Limb (tissue), 2 donors: ENCODE measurements at regions not wholly inside any gene's neighbourhood (a gene's known extent, or its start where the extent isn't known, plus 50 kb on each side); places are given as distances from the start of the nearest gene placed in this dataset.
"Not testable (repeated sequence)": the region's sequence is repeated elsewhere in the genome, so short reads cannot be mapped to it uniquely, and the experiment has no call there.

ENCODE experiments used
- DNase-seq, 2 donors: peaks; one replicate each; pipeline ENCODE4 v3.0.0-alpha.2; 2016; ENCODE audit errors: extremely low spot score in 2 of 2

GRCh38 chr4:159639671-159640323 lies 536.9 kb downstream of the RAPGEF2 start:
- no peak for DNase-seq

DNA sequence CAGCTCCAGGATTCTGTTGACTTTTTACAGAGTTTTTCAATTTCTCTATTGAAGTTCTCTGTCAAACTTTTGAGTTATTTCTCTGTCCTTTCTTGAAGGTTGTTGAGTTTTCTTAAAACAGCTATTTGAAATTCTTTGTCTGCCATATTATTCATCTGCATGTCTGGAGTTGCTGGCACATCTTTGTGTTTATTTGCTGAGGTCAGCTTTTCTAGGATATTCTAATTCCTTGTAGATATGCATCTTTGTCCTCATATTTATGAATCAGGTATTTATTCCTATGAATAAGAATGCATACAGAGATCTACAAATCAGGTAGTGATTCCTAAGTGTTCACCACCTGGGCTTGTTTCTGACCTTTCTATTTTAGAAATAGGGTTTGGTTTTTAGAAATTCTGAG lies 546.4 kb downstream of the RAPGEF2 start:
- no peak for DNase-seq

- DNase-seq: no peak
Measured at GRCh38 chr4:159652871-159653270, 550.0 kb downstream of the RAPGEF2 start.

GRCh38 chr4:159655547-159655946 lies 552.7 kb downstream of the RAPGEF2 start:
- no peak for DNase-seq

- no peak for DNase-seq
Measured at GRCh38 chr4:159669094-159669493, 566.2 kb downstream of the RAPGEF2 start.

- DNase-seq: no peak
Measured at GRCh38 chr4:159673221-159673620, 570.3 kb downstream of the RAPGEF2 start.

DNA sequence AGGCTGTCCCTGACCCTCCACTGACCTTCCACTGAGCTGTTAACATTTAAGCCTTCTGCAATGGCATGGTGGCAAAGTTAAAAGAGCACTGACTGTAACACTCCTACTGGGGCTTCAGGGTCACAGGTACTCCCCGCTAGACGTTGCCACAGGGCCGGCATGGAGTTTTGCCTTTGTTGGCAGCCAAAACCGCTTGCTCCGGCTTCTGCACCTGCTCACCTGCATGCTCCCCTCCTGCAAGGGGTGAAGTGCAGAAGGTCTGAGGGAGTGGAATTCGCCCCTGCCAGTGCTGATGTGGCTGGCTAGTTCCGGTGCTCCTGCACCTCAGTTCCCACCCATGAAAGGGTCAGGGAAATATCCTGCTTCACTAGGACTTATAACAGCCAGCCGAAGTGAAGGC lies 571.4 kb downstream of the RAPGEF2 start:
- DNase-seq: no peak

- DNase-seq: no peak
Measured at GRCh38 chr4:159677521-159677920, 574.6 kb downstream of the RAPGEF2 start.

- DNase-seq: no peak
Measured at GRCh38 chr4:159682996-159683395, 580.1 kb downstream of the RAPGEF2 start.

- no peak for DNase-seq
Measured at GRCh38 chr4:159684061-159684460, 581.2 kb downstream of the RAPGEF2 start.

DNA sequence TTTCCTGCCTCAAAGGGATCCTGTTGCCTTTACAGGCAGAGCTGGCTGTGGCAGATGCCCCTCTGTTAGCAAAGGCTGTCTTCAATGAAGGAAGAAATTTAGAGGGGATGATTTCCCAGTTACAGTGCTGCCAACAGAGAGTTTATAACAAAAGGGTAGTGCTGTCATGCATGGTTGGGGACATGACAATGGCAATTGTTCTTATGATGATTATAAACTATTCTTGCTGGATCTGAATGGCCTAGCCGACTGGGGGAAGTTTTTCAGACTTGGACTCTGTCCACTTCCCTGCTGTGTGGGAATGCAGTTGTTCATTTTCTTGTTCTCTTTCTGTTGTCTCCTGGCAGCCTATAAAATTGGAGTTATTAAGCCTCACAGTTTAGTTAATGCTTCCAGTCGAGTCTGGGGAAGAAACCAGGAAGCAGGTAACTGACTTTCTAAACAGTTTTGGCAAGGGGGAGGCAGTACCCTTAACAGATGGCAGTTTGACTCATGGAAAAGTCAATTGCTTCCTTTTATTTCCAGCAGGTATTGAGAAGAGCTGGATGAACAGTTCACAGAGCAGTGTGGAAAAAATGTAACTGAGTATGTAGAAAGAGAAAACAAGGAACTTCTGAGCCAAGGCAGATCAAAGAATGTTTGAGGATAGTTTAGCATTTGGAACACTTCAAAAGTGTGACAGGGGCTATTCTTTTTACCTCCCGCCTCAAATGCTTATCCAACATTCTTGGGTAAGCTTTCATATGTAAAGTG lies 582.6 kb downstream of the RAPGEF2 start:
- DNase-seq: peak; percentile 30 to 38

DNA sequence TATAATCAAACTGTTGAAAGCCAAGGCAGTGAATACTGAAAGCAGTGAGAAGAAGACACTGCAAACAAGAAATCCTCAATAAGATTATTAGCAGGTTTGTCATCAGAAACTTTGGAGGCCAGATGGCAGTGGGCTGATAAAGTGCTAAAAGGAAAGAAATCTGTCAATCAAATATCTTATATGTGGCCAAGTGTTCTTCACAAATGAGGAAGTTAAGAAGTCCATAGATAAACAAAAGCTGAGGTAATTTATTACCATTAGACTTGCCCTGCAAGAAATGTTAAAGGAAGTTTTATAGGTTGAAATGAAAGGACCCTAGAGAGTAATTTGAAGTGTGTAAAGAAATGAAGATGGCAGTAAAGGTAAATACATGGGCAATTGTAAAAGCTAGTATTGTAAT lies 586.6 kb downstream of the RAPGEF2 start:
- DNase-seq: no peak

DNA sequence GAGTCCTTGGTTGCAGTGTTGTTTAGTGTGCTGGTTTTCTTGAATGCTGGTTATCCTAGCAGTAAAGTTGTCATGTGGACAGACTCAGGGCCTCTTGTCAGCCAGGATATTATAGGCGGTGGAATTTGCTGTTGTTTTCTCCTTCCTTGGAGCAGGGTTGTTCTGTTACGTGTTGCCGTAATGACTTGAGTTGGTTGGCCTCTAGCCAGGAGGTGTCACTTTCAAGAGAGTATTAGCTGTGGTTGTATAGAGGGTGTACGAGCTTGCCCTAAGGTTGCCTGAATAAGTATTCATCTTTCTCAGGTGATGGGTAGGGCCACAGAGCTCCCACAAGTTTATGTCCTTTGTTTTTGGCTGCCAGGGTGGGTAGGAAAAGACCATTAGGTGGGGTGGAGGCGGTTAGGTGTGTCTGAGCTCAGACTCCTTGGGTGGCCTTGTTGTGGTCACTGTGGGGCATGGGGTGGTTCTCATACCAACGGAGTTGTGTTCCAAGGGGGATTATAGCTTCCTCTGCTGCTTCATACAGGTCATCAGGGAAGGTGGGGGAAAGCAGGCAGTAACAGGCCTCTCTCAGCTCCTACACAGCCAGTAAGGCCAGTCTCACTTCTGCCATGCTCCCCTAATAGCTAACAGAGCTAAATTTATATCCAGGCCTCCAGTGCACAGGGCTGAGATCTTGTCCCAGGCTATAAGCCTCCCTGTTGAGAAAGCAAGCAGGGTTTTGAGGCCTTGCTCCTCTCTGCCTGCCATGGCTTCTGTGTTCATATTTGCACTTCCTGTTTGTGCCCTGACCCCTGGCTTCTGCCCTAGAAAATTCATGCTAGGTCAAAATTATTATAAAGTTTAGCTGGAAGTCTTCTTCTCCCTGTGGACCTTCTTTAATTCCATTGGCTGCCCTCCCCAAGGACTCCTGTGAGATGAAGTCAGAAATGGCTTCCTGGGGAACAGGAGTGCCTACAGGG lies 594.7 kb downstream of the RAPGEF2 start:
- no peak for DNase-seq

DNA sequence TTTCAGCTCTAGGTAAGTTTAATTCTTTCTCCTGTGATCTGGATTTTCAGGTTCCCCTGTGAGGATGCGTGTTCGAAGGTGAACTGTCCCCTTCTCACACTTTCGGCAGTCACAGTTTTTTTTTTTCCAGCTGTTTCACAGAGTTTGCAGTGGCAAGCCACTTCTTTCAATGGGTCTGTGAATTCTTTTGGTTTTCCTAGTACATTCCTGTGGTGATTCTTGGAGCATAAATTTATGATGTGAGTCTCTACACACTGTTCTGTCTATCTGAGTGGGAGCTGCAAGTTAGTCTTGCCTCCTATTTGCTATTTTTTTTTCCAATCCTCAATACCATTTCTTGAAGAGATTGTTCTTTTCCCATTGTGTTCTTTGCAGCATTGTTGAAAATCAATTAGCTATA lies 595.5 kb downstream of the RAPGEF2 start:
- DNase-seq: no peak

DNA sequence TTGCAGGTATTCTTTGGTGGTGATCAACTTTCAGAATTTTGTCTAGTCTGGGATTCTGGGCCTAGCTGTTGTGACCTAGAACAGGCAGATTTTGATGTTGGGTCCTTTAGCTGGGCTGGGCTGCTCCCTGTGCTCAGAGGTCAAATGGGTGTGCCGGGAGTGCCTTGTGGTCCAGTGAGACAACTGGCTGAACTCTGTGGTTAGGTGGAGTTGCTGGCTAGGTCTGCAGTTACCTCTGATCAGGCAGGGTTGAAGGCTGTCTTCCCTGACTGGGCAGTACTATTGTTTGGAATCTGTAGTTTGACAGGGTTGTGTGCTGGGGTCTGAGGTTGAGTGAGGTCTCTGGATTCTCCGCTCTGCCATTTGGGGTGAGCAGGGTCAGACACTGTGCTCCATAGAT lies 599.3 kb downstream of the RAPGEF2 start:
- no peak for DNase-seq

DNA sequence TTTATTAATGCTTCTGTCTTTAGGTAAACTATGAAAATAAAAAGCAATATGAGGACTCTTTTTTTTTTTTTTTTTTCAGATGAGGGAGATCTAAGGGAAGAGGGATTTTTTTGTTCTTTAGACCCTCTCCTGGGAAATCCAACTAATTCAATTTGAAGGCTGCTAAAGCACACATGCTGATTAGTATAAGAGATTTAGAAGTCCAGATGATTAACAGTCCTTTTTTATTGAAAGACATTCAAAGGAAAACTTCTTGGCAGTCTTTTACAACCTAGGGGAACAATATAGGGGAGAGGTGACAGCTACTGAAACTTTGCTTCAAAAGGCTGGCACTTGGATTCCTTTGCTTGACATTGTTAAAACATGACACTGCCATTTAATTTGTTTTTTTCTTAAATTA lies 602.5 kb downstream of the RAPGEF2 start:
- DNase-seq: no peak

- DNase-seq: no peak
Measured at GRCh38 chr4:159706704-159707103, 603.8 kb downstream of the RAPGEF2 start.

- not testable (repeated sequence) for DNase-seq
Measured at GRCh38 chr4:159715180-159715579, 612.3 kb downstream of the RAPGEF2 start.

DNA sequence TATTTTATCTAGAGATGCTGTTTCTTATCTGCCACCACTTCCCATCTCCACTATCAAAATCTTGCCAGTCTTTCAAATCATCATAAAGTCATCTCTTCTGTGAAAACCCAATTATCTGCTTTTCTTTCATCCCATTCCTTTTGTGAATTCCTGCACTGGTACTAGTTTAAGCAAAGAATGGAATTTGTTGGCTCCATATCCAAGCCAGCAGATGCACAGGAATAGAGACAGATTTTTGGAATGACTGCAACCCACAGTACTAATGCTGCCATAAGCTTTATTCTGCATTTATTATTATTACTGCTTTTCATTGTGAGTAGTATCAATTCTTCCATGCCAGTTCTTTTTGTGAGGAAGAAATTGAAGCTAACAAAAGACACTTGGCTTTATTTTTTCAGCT lies 616.7 kb downstream of the RAPGEF2 start:
- DNase-seq: no peak

- DNase-seq: no peak
Measured at GRCh38 chr4:159722052-159722451, 619.2 kb downstream of the RAPGEF2 start.

DNA sequence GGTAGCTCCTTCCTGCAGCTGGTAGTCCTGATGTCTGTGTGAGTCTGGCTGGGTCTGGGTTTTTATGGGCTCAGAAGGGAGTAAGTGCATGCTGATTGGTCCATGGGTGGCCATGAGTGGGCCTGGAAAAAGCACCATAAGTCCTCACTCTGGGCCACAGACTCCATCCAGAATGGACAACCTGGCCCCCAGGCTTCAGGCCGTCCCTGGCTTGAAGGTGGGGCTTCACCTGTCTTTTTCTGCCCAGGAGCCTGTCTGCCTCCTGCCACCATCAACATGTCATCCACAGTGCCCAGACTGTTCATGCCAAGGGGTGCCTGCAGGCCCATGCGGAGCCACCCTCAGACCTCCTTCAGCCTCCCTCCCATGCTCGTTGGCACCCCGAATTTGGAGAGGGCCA lies 620.0 kb downstream of the RAPGEF2 start:
- no peak for DNase-seq
